ENCODE measurements at regions not wholly inside any gene's neighbourhood (a gene's known extent, or its start where the extent isn't known, plus 50 kb on each side); places are given as distances from the start of the nearest gene placed in this dataset.

GRCh38 chr13:81762449-81762848 lies 1421.5 kb upstream of the SPRY2 start:
- TF ChIP-seq EZH2 (IDR thresholded peaks at IDR 0.05; ENCODE audit: borderline replicate concordance), result no peak
- no peak for TF ChIP-seq EZH2phosphoT487 (IDR thresholded peaks at IDR 0.05; ENCODE audit: low read depth, severe bottlenecking, unreplicated experiment)
- no peak for TF ChIP-seq CTCF (IDR thresholded peaks at IDR 0.05; ENCODE audit: poor library complexity)
- no peak for DNase-seq (ENCODE audit: low spot score)
- H3K4me1 ChIP-seq (ENCODE audit: insufficient read depth), result no peaks in the 10 kb centered on the region
- H3K9me2 ChIP-seq (replicated peaks; ENCODE audit: insufficient read depth), result no peaks in the 10 kb centered on the region
- no peak overlapping the region for H3K27ac ChIP-seq
- H3K79me2 ChIP-seq, result no peaks in the 10 kb centered on the region
- no peak overlapping the region for H3K4me2 ChIP-seq
- no peaks in the 10 kb centered on the region for H3K27me3 ChIP-seq
- H3K9me3 ChIP-seq (ENCODE audit: low read depth), result no peaks in the 10 kb centered on the region
- no peaks in the 10 kb centered on the region for H4K20me1 ChIP-seq (ENCODE audit: insufficient read depth, poor library complexity, severe bottlenecking)
- H3K4me3 ChIP-seq, result no peak overlapping the region
- WGBS (ENCODE audit: low lambda C conversion rate, missing lambda C conversion rate), result 85% methylated on average over 1 of the region's 1 CpG
- no peak overlapping the region for H2AFZ ChIP-seq
- H3K36me3 ChIP-seq (replicated peaks; ENCODE audit: insufficient read depth, low read depth), result no peaks in the 10 kb centered on the region

- H3K27me3 ChIP-seq, result no peaks in the 10 kb centered on the region
- no peaks in the 10 kb centered on the region for H4K20me1 ChIP-seq (ENCODE audit: insufficient read depth, poor library complexity, severe bottlenecking)
- no peak for DNase-seq (ENCODE audit: low spot score)
- no peaks in the 10 kb centered on the region for H3K4me1 ChIP-seq (ENCODE audit: insufficient read depth)
- H3K4me3 ChIP-seq, result no peak overlapping the region
- 83% methylated on average over 2 of the region's 2 CpGs for WGBS (ENCODE audit: low lambda C conversion rate, missing lambda C conversion rate)
- no peak overlapping the region for H3K4me2 ChIP-seq
- no peaks in the 10 kb centered on the region for H3K36me3 ChIP-seq (replicated peaks; ENCODE audit: insufficient read depth, low read depth)
- H3K79me2 ChIP-seq, result no peaks in the 10 kb centered on the region
- no peak overlapping the region for H3K27ac ChIP-seq
- H2AFZ ChIP-seq, result no peak overlapping the region
- H3K9me2 ChIP-seq (replicated peaks; ENCODE audit: insufficient read depth), result no peaks in the 10 kb centered on the region
- TF ChIP-seq EZH2 (IDR thresholded peaks at IDR 0.05; ENCODE audit: borderline replicate concordance) (no peak), CTCF (IDR thresholded peaks at IDR 0.05; ENCODE audit: poor library complexity) (no peak), EZH2phosphoT487 (IDR thresholded peaks at IDR 0.05; ENCODE audit: low read depth, severe bottlenecking, unreplicated experiment) (no peak)
- H3K9me3 ChIP-seq (ENCODE audit: low read depth), result no peaks in the 10 kb centered on the region
Measured at GRCh38 chr13:81760316-81760715, 1419.4 kb upstream of the SPRY2 start.

GRCh38 chr13:81757348-81757970 lies 1416.5 kb upstream of the SPRY2 start:
- Histone ChIP-seq H3K4me2 (no peak overlapping the region), H3K36me3 (replicated peaks; ENCODE audit: insufficient read depth, low read depth) (no peaks in the 10 kb centered on the region), H3K79me2 (no peaks in the 10 kb centered on the region), H3K9me2 (replicated peaks; ENCODE audit: insufficient read depth) (no peaks in the 10 kb centered on the region), H2AFZ (no peak overlapping the region), H4K20me1 (ENCODE audit: insufficient read depth, poor library complexity, severe bottlenecking) (no peaks in the 10 kb centered on the region), H3K27ac (peak overlapping the region; percentile 38), H3K9me3 (ENCODE audit: low read depth) (no peaks in the 10 kb centered on the region), H3K4me1 (ENCODE audit: insufficient read depth) (no peaks in the 10 kb centered on the region), H3K4me3 (no peak overlapping the region), H3K27me3 (no peaks in the 10 kb centered on the region)
- DNase-seq (ENCODE audit: low spot score), result no peak
- TF ChIP-seq EZH2phosphoT487 (IDR thresholded peaks at IDR 0.05; ENCODE audit: low read depth, severe bottlenecking, unreplicated experiment) (no peak), CTCF (IDR thresholded peaks at IDR 0.05; ENCODE audit: poor library complexity) (no peak), EZH2 (IDR thresholded peaks at IDR 0.05; ENCODE audit: borderline replicate concordance) (no peak)

GRCh38 chr13:81745391-81745790 lies 1404.5 kb upstream of the SPRY2 start:
- no peak overlapping the region for H2AFZ ChIP-seq

More at GRCh38 chr13:81745391-81745790, 1404.5 kb upstream of the SPRY2 start:
- H3K27me3 ChIP-seq, result no peaks in the 10 kb centered on the region
- H3K4me3 ChIP-seq, result no peak overlapping the region
- H3K9me2 ChIP-seq (replicated peaks; ENCODE audit: insufficient read depth), result no peaks in the 10 kb centered on the region
- DNase-seq (ENCODE audit: low spot score), result no peak
- H3K9me3 ChIP-seq (ENCODE audit: low read depth), result no peaks in the 10 kb centered on the region
- H3K79me2 ChIP-seq, result no peaks in the 10 kb centered on the region
- no peak overlapping the region for H3K4me2 ChIP-seq
- H3K36me3 ChIP-seq (replicated peaks; ENCODE audit: insufficient read depth, low read depth), result no peaks in the 10 kb centered on the region
- H3K4me1 ChIP-seq (ENCODE audit: insufficient read depth), result no peaks in the 10 kb centered on the region
- H4K20me1 ChIP-seq (ENCODE audit: insufficient read depth, poor library complexity, severe bottlenecking), result no peaks in the 10 kb centered on the region
- no peak overlapping the region for H3K27ac ChIP-seq
- TF ChIP-seq EZH2phosphoT487 (IDR thresholded peaks at IDR 0.05; ENCODE audit: low read depth, severe bottlenecking, unreplicated experiment) (no peak), CTCF (IDR thresholded peaks at IDR 0.05; ENCODE audit: poor library complexity) (no peak), EZH2 (IDR thresholded peaks at IDR 0.05; ENCODE audit: borderline replicate concordance) (no peak)
- WGBS (ENCODE audit: low lambda C conversion rate, missing lambda C conversion rate), result 93% methylated on average over 4 of the region's 4 CpGs

Measured in hepatocyte (in vitro differentiated cells).